A549 (cell line): ENCODE measurements at regions not wholly inside any gene's neighbourhood (a gene's known extent, or its start where the extent isn't known, plus 50 kb on each side); places are given as distances from the start of the nearest gene placed in this dataset.

Experiments
- CBX2 ChIP-seq: fragments of 200-600 bp; sonication (generic); IDR thresholded peaks from 2 replicates; pipeline ENCODE4 v1.6.1; 2016; ENCODE audit warnings: low read depth, mild to moderate bottlenecking, borderline replicate concordance
- CTCF ChIP-seq: fragments of >200 bp; sonication (Bioruptor Twin); formaldehyde crosslinking; IDR thresholded peaks from 3 replicates; pipeline ENCODE4 v1.5.1; 2016
- EP300 ChIP-seq, 2 experiments: fragments of >200 bp; sonication (Bioruptor Twin); formaldehyde crosslinking; IDR thresholded peaks; 2 replicates in 1 of 2; 3 replicates in 1 of 2; pipeline ENCODE4 v1.6.1; 2016 to 2017
- HOXA7 ChIP-seq: fragments of 250-450 bp; sonication (Bioruptor Pico); IDR thresholded peaks from 2 replicates; pipeline ENCODE4 v1.5.0; 2020; ENCODE audit warnings: mild to moderate bottlenecking, moderate library complexity
- KDM1A ChIP-seq: fragments of 200-600 bp; sonication (generic); IDR thresholded peaks from 2 replicates; pipeline ENCODE4 v1.6.1; 2016; ENCODE audit warnings: low read depth, mild to moderate bottlenecking
- MAX ChIP-seq: IDR thresholded peaks from 2 replicates; pipeline ENCODE4 v1.6.1; 2012
- MAZ ChIP-seq: fragments of 150-350 bp; IDR thresholded peaks from 2 replicates; pipeline ENCODE4 v1.6.1; 2014; ENCODE audit warnings: antibody characterized with exemption, low read depth, low read length, borderline replicate concordance
- NFE2L2 ChIP-seq: fragments of 150-350 bp; conservative IDR thresholded peaks from 2 replicates; pipeline ENCODE4 v1.6.1; 2014; ENCODE audit warnings: low read length
- PHF8 ChIP-seq: fragments of 200-600 bp; sonication (generic); IDR thresholded peaks from 2 replicates; pipeline ENCODE4 v1.6.1; 2016; ENCODE audit warnings: low read depth, mild to moderate bottlenecking, antibody characterized with exemption, moderate library complexity, borderline replicate concordance
- POLR2A ChIP-seq: IDR thresholded peaks from 2 replicates; pipeline ENCODE4 v1.6.1; 2012; ENCODE audit warnings: mild to moderate bottlenecking, low read length
- RAD21 ChIP-seq, 2 experiments: fragments of >200 bp in 1 of 2; sonication (Bioruptor Twin) in 1 of 2; formaldehyde crosslinking in 1 of 2; IDR thresholded peaks in 1 of 2; conservative IDR thresholded peaks in 1 of 2; 2 replicates in 1 of 2; 3 replicates in 1 of 2; pipeline ENCODE4 v1.6.1; 2012 to 2018; ENCODE audit warnings: inconsistent platforms in 1 of 2
- REST ChIP-seq: fragments of 200-600 bp; sonication (generic); IDR thresholded peaks from 2 replicates; pipeline ENCODE4 v1.6.1; 2016; ENCODE audit warnings: antibody characterized with exemption, mild to moderate bottlenecking, moderate library complexity
- RNF2 ChIP-seq: fragments of 200-600 bp; sonication (generic); IDR thresholded peaks from 2 replicates; pipeline ENCODE4 v1.6.1; 2016; ENCODE audit warnings: low read depth, mild to moderate bottlenecking, antibody characterized with exemption, moderate library complexity, borderline replicate concordance
- SMC3 ChIP-seq: fragments of >200 bp; sonication (Bioruptor Twin); formaldehyde crosslinking; IDR thresholded peaks from 3 replicates; pipeline ENCODE4 v1.6.1; 2018; ENCODE audit warnings: inconsistent platforms

- TF ChIP-seq EP300 (IDR thresholded peaks at IDR 0.05), result no peak
- no peak for TF ChIP-seq CBX2
- TF ChIP-seq CTCF, result no peak
- TF ChIP-seq PHF8, result no peak
- TF ChIP-seq RNF2, result no peak
- TF ChIP-seq KDM1A, result no peak
- no peak for TF ChIP-seq MAZ
- no peak for TF ChIP-seq POLR2A
- TF ChIP-seq REST, result no peak
- TF ChIP-seq SMC3, result no peak
- TF ChIP-seq NFE2L2, result no peak
- TF ChIP-seq MAX, result no peak
- TF ChIP-seq RAD21 (conservative IDR thresholded peaks at IDR 0.05 in 1 of 2, IDR thresholded peaks at IDR 0.05 in 1 of 2), result no peak
- no peak for TF ChIP-seq HOXA7 (CRISPR knock-in tag)
These were observed 113.9 kb downstream of the TRIM29 start for GRCh38 chr11:120024046-120024445.
